ENCODE measurements at regions not wholly inside any gene's neighbourhood (a gene's known extent, or its start where the extent isn't known, plus 50 kb on each side); places are given as distances from the start of the nearest gene placed in this dataset.

GRCh38 chr2:126748188-126748760 lies 92.3 kb downstream of the GYPC start:
- in situ Hi-C loops (cut with MboI; ENCODE audit: low pct_unique_long_range_greater_than_20kb, low sequenced_read_pairs), result no loop called here
- no peak for DNase-seq

DNA sequence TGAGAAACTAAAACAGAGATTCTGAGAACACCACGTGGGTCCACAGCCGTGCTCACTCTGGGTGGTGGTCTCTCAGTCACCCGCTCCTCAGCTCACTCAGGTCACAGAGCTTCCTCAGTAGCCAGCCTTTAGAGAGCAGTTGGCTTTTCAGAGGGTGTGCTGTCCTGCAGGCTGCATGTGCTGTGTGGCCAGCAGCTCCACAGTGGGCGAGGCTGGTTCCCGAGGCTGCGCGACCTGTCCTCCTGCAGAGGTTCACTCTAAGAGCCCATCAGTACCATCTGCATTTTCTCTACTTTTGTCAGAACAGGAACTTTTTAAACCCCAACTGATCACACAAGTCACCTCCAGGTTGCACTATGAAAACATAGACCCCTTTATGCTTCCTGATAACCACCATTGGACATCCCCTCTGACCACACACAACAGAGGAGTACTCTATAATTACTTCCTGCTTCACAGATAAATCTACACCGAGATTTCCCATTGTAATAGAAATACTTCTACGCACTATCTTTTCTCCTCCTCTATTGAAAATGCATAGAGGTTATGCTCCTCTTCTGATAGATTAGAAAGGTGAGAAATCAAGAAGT lies 93.1 kb downstream of the GYPC start:
- no peak for DNase-seq
- in situ Hi-C loops (cut with MboI; ENCODE audit: low pct_unique_long_range_greater_than_20kb, low sequenced_read_pairs), result no loop called here

DNA sequence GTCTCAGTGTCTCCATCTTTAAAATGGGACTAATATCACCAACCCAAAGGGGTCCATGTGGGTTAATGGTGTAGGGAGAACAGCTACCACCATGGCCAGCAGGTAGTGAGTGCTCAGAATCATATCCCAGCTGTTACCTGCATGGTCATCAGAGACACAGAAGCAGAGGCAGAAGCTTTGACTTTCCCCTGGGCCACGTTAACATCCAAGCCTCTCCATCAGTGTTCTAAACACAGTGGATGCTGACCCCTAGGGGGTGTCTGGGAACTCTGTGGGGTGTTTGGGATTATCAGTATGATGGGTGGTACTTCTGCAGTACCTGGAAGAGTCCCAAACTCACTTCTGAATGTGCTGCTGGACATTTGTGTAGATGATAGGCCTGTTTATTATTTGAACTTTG lies 93.6 kb downstream of the GYPC start:
- in situ Hi-C loops (cut with MboI; ENCODE audit: low pct_unique_long_range_greater_than_20kb, low sequenced_read_pairs), result no loop called here
- DNase-seq, result no peak

GRCh38 chr2:126750506-126750905 lies 94.5 kb downstream of the GYPC start:
- in situ Hi-C loops (cut with MboI; ENCODE audit: low pct_unique_long_range_greater_than_20kb, low sequenced_read_pairs), result no loop called here
- DNase-seq, result no peak

DNA sequence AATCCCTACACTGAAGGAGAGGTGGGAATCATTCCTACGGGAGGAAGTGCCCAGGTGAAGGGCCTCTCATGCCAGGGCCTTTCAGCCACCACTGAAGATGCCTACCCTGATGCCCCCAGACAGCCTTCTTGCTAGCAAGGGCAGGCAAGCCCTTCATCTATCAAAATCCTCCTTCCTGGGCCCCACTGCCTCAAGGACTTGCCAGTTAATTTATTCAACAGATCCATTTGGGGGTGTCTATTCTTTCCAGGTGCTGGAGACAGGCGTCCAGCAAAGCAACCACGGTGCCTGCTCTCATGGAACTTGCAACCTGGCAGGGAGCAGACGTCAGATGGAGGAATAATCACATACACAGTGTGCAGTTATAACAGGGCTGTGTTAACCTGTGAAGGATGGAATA lies 95.5 kb downstream of the GYPC start:
- in situ Hi-C loops (cut with MboI; ENCODE audit: low pct_unique_long_range_greater_than_20kb, low sequenced_read_pairs), result no loop called here
- no peak for DNase-seq

DNA sequence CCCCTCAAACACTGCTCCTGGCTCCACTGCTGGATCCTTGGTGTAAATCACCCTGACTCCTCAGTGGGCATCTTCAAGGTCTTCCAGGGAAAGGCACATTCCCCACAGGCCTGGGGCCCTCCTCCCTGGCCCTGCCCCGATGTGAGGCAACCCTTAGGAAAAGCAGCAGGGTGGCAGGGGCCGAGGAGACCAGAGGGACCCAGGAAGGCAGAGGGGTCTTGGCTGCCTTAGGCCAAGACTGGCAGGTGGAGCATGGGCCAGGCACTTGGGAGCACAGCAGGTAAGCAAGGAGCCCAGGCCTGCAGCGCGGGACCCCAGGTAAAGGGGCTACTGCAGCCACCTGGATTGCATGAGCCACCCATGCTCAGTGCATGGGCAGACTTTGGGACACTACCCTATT lies 96.9 kb downstream of the GYPC start:
- DNase-seq, result no peak
- in situ Hi-C loops (cut with MboI; ENCODE audit: low pct_unique_long_range_greater_than_20kb, low sequenced_read_pairs), result no loop called here

DNA sequence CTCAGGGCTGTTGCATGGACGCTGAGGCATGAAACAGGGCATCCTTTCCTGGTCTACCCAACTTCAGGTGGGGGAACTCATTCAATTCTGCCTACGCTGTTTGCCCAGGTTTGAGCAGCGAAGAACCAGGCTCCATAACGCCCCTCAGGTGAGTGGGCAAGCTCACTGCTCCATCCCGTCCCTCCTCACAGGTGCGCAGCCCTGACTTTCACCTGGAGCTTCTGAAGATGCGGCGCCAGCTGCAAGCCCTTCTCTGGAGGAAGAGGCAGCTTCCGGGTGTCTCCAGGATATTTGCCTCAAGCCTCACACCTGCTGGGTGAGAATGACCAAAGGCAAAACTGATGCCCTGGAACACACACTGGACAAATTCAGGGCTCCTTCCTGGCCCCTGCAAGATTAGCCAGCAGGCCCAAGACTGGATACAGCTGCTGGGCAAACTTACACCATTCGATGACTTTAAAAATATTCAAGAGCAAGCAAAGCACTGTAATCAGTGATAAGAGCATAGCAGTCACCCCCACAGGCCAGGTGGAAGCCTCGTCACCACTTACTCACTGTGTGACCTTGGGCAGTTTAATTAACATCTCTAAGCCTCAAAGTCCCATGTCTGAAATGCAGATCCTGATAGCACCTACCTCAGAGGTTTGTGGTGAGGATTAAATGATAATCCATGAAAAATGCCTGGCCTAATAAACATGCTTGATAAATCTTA lies 97.7 kb downstream of the GYPC start:
- no peak for DNase-seq
- in situ Hi-C loops (cut with MboI; ENCODE audit: low pct_unique_long_range_greater_than_20kb, low sequenced_read_pairs), result no loop called here

DNA sequence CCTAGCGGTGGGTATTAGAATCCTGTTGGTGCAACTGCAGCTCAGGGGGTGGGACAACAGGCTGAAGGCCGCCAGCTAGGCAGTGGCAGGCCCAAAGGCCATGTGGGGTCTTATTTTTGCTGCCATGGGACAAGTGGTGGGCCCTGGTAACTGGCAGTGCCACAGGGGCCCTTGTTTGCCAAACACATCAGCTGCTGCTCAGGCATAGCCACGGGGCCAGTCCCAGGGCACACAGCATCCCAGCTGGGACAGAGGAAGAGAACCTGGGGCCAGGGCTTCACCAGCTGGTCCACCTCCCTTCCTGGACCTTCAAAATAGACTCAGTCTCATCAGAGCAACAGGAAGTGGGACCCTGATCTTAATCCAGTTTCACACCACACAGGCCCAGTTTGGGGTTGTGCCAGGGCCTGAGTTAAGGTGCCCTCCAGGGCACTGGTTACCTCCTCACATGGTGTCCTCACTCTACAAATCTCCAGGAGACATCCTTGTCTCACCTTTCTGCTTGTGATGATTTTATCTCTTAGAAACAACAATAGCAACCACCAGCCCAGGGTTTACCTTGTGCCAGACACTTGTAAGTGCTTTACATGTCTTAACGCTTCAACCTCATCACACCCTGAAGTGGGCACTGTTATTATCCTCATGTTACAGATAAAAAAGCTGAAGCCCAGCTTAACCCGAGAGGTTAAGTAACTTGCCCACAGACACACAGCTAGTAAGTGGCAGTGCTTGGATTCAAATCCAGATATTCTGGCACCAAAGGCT lies 98.5 kb downstream of the GYPC start:
- in situ Hi-C loops (cut with MboI; ENCODE audit: low pct_unique_long_range_greater_than_20kb, low sequenced_read_pairs), result no loop called here
- DNase-seq, result no peak

- no peak for DNase-seq
- in situ Hi-C loops (cut with MboI; ENCODE audit: low pct_unique_long_range_greater_than_20kb, low sequenced_read_pairs), result no loop called here
Measured at GRCh38 chr2:126756125-126756524, 100.2 kb downstream of the GYPC start.

DNA sequence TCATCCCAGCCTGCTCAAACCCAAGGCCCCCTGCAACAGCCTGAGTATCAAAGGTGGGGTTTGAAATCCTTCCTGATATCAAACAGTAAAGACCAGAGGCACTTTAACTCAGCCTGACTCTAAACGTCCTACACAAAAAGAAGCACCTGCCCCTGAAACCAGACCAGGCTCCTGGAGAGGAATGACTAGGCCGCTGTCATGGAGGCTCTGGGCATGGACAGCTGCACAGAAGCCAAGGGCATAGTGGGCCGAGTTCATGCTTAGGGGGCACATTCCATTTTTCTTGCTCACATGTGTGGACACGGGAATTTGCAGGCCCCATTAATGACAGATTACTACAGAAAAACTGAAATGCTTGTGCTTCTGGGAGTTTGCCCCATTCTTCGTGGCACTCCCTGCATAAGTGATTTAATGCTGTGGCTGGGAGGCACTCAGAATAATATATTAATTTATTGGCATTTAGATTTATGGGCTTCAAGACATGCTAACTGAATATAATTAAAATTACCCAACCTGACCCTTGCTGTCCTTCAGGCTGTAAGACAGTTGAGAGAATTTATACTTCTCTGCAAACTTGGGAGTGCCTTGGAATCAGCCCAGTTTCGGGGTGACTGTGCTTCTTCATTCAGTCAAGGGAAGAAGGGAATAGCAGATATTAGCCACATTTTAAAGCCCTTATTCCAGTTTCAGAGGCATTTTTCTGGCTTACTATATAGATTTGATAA lies 105.5 kb downstream of the GYPC start:
- in situ Hi-C loops (cut with MboI; ENCODE audit: low pct_unique_long_range_greater_than_20kb, low sequenced_read_pairs), result no loop called here
- DNase-seq, result no peak

DNA sequence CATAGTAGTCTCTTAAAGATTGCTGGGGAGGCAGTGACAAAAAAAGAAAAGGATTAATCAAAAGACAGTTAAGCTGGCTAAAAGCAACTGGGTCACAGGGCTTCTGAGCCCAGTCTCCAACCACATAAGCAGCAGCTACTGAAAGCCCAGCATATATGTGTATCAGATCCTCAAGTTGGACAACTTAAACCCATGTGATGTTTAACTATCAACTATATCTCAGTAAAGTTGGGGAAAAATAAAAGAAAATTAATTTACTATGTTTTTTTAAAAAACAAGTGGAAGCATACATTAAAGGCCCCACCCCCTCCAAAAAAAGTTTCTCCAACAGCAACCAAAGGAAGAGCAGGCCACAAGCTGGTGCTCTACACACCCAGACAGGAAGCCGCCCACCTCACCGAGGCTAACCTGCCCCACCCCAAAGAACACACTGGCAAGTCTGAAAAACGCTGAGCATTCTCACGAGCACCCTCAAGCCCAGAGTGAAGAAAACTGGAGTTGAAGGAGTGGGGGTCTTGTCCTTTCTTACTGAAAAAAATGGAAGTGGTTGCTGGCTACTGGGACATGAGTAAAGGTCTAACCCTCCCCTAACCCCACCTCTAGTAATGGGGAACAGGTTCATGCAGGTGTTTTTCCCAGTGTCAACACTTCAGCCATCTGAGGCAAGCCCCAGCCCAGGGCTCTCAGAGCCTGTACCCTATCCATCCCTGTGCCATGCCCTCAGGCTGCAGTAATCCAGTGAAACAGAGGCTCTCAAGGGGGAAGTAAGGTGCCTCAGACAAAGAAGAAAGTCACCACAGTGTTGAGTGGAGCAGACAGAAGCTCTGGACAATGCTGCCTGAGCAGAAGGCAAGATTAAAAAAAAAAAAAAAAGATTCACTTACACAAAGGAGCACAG lies 106.3 kb downstream of the GYPC start:
- DNase-seq, result no peak
- in situ Hi-C loops (cut with MboI; ENCODE audit: low pct_unique_long_range_greater_than_20kb, low sequenced_read_pairs), result no loop called here

DNA sequence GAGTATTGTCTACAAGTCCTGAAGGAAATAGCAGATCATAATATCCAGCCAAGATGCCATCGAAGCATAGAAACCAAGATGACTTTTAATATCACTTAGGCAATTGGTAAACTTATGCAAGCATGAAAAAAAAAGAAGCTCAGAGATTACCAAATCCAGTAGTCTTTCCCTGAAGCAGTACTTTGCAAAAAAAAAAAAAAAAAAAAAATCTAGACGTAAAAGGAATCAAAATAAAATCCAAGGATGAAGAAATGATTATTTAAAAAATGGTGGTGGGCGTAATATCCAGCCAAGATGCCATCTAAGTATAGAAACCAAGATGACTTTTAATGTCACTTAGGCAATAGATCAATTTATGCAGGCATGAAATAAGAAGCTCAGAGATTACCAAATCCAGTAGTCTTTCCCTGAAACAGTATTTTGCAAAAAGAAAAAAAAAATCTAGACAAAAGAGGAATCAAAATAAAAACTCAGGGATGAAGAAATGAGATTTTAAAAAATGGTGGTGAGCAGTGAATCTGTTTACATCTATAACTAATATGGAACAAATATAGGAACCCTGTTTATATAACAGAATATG lies 108.8 kb downstream of the GYPC start:
- in situ Hi-C loops (cut with MboI; ENCODE audit: low pct_unique_long_range_greater_than_20kb, low sequenced_read_pairs), result no loop called here

DNA sequence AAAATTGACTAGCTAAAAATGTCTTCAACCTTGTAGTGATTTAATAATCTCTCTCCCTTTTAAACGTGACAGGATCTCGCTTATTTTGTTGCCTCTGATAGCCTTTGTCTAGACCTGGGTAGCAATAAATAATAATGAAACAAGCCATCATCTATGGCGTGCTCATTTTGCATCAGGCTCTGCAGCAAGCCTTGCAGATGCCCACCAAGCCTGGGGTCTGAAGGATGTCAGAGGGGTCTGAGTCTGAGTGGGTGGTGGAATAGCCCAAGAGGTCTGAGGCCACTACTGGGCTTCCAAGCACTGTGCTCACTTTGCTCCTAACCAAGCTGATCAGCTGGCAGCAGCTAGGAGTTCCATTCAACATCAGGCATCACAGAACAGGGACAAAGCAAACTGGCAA lies 109.4 kb downstream of the GYPC start:
- in situ Hi-C loops (cut with MboI; ENCODE audit: low pct_unique_long_range_greater_than_20kb, low sequenced_read_pairs), result no loop called here

More for the DNA sequence above, 108.8 kb downstream of the GYPC start:
- DNase-seq, result no peak

GRCh38 chr2:126766295-126766968 lies 110.5 kb downstream of the GYPC start:
- no peak for DNase-seq
- in situ Hi-C loops (cut with MboI; ENCODE audit: low pct_unique_long_range_greater_than_20kb, low sequenced_read_pairs), result no loop called here

More for the DNA sequence above, 109.4 kb downstream of the GYPC start:
- no peak for DNase-seq

DNA sequence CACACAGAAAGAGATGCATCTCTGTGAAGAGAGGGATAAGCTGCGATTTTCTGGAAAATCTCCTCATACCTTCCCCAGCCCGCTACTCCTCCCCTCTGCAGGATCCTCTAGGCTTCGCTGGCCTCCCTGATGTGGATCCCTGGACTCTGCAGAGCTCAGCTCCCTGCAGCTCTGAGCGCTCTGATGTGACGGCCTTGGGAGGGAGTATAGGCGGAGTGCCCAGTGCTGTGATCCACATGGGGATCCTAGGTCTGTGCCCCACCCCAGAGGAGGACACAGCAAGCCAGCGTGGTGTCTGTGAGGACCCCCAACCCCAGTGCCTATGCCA lies 111.0 kb downstream of the GYPC start:
- in situ Hi-C loops (cut with MboI; ENCODE audit: low pct_unique_long_range_greater_than_20kb, low sequenced_read_pairs), result no loop called here

DNA sequence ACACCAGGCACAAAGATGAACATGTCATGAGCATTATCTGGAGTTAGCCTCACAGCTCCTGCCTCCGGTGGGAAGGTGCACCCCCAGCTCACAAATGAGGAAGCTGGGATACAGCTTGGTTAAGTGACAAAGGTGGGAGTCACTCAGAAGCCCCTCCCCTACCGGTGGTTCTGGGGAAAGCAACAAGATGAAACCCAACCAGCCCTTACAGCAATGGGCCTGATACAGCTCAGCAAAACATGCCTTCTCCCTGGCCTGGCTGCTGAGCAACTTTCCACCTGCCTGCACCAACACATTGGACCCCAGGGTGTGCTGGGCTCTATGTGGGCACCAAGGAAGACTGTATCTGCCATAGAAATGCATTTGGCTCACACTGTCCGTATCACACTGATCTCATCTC lies 113.2 kb downstream of the GYPC start:
- DNase-seq, result no peak

More for the DNA sequence above, 111.0 kb downstream of the GYPC start:
- no peak for DNase-seq

GRCh38 chr2:126770466-126770865 lies 114.5 kb downstream of the GYPC start:
- no peak for DNase-seq
- in situ Hi-C loops (cut with MboI; ENCODE audit: low pct_unique_long_range_greater_than_20kb, low sequenced_read_pairs), result no loop called here

More for the DNA sequence above, 113.2 kb downstream of the GYPC start:
- in situ Hi-C loops (cut with MboI; ENCODE audit: low pct_unique_long_range_greater_than_20kb, low sequenced_read_pairs), result no loop called here

- no peak for DNase-seq
Measured at GRCh38 chr2:126771094-126771493, 115.1 kb downstream of the GYPC start.

More at GRCh38 chr2:126771094-126771493, 115.1 kb downstream of the GYPC start:
- in situ Hi-C loops (cut with MboI; ENCODE audit: low pct_unique_long_range_greater_than_20kb, low sequenced_read_pairs), result no loop called here
